Testis (tissue), 2 donors: ENCODE measurements at regions not wholly inside any gene's neighbourhood (a gene's known extent, or its start where the extent isn't known, plus 50 kb on each side); places are given as distances from the start of the nearest gene placed in this dataset.

Experiments
- CTCF ChIP-seq, 3 experiments: fragments of 450-650 bp in 2 of 3; fragments of 200-600 bp in 1 of 3; sonication (generic) in 1 of 3; IDR thresholded peaks; one replicate each; pipeline ENCODE4 v1.5.1; 2016 to 2019; ENCODE audit warnings: antibody characterized with exemption in 3 of 3, mild to moderate bottlenecking in 2 of 3, moderate library complexity in 1 of 3
- POLR2A ChIP-seq: fragments of 450-650 bp; IDR thresholded peaks from one replicate; pipeline ENCODE4 v1.6.1; 2017; ENCODE audit warnings: antibody characterized with exemption, mild to moderate bottlenecking, moderate library complexity

- TF ChIP-seq CTCF (IDR thresholded peaks at IDR 0.05): no peak
- no peak for TF ChIP-seq POLR2A
Observed at GRCh38 chr1:228668553-228669241, 66.6 kb upstream of the RHOU start.
